Keratinocyte (primary cell): ENCODE measurements at regions not wholly inside any gene's neighbourhood (a gene's known extent, or its start where the extent isn't known, plus 50 kb on each side); places are given as distances from the start of the nearest gene placed in this dataset.

Experiments used
- CTCF ChIP-seq, 3 experiments: IDR thresholded peaks in 1 of 3; conservative IDR thresholded peaks in 1 of 3; optimal IDR thresholded peaks in 1 of 3; 2 replicates in 2 of 3; 3 replicates in 1 of 3; pipeline versions ENCODE3 to v1.5.1; 2011; ENCODE audit warnings: low read length in 3 of 3, mild to moderate bottlenecking in 3 of 3, moderate library complexity in 2 of 3, control low read depth in 1 of 3, inconsistent platforms in 1 of 3; ENCODE audit not compliant: insufficient read depth in 2 of 3; ENCODE audit errors: extremely low read depth in 1 of 3
- EZH2 ChIP-seq: IDR thresholded peaks from one replicate; pipeline ENCODE4 v1.6.1; 2012; ENCODE audit warnings: inconsistent platforms, mild to moderate bottlenecking, low read length, moderate library complexity

GRCh38 chr17:33804401-33804800 lies 450.7 kb upstream of the CCL2 start:
- no peak for TF ChIP-seq CTCF (optimal IDR thresholded peaks at IDR 0.05 in 1 of 3, IDR thresholded peaks at IDR 0.05 in 1 of 3, conservative IDR thresholded peaks at IDR 0.05 in 1 of 3; ENCODE audit: extremely low read depth in 1 of 3, insufficient read depth in 2 of 3, low read length in 3 of 3)
- no peak for TF ChIP-seq EZH2
